ENCODE measurements at regions not wholly inside any gene's neighbourhood (a gene's known extent, or its start where the extent isn't known, plus 50 kb on each side); places are given as distances from the start of the nearest gene placed in this dataset.

DNA sequence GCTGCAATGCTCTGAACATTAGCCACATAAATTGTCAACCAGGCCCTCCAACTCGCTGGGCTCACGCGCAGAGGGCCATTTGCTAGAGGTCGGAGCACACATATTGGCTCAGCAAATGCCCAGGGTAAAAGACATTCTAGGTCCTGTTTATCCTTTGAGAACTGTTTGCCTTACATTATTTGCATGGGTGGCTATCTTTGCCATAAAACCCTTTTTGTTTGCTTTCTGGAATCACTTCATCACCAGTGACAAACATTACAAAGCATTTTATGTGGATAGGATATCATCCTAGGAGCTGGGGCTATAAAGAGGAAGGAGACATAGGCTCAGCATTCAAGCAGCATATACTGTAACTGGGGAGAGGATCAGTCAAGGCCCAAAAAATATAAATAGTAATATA lies 149.2 kb upstream of the RAI2 start:
- TF ChIP-seq, protein P1, sequence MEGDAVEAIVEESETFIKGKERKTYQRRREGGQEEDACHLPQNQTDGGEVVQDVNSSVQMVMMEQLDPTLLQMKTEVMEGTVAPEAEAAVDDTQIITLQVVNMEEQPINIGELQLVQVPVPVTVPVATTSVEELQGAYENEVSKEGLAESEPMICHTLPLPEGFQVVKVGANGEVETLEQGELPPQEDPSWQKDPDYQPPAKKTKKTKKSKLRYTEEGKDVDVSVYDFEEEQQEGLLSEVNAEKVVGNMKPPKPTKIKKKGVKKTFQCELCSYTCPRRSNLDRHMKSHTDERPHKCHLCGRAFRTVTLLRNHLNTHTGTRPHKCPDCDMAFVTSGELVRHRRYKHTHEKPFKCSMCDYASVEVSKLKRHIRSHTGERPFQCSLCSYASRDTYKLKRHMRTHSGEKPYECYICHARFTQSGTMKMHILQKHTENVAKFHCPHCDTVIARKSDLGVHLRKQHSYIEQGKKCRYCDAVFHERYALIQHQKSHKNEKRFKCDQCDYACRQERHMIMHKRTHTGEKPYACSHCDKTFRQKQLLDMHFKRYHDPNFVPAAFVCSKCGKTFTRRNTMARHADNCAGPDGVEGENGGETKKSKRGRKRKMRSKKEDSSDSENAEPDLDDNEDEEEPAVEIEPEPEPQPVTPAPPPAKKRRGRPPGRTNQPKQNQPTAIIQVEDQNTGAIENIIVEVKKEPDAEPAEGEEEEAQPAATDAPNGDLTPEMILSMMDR (conservative IDR thresholded peaks at IDR 0.05; ENCODE audit: low read length): no peak
- TF ChIP-seq EZH2phosphoT487 (IDR thresholded peaks at IDR 0.05; ENCODE audit: borderline replicate concordance): no peak

Measured in Loucy (cell line).